Right lobe of liver (tissue), 6 donors: ENCODE measurements at regions not wholly inside any gene's neighbourhood (a gene's known extent, or its start where the extent isn't known, plus 50 kb on each side); places are given as distances from the start of the nearest gene placed in this dataset.

Source experiments
- ATAC-seq, 4 donors: fragments of 200-7000 bp; cut with Tn5 transposase; one replicate each; pipeline ENCODE4 v1.9.1; 2020; ENCODE audit warnings: mild to moderate bottlenecking in 4 of 4, moderate library complexity in 4 of 4
- DNase-seq, 3 donors: peaks; one replicate each; pipeline ENCODE4 v3.0.0-alpha.2; 2020
- H3K27ac ChIP-seq, 3 donors: fragments of 200-600 bp; one replicate each; pipeline ENCODE4 v1.8.0; 2022
- H3K27me3 ChIP-seq, 2 donors: fragments of 200-600 bp; one replicate each; pipeline ENCODE4 v1.8.0; 2022
- H3K36me3 ChIP-seq, 4 donors: fragments of 200-600 bp; sonication (generic) in 1 of 4; one replicate each; pipeline versions ENCODE4 v1.5.1 to v1.8.0; 2017 to 2022; ENCODE audit warnings: control low read depth in 1 of 4
- H3K4me1 ChIP-seq, 4 donors: fragments of 200-600 bp; sonication (generic) in 1 of 4; one replicate each; pipeline versions ENCODE4 v1.5.1 to v1.8.0; 2017 to 2022; ENCODE audit warnings: control low read depth in 1 of 4
- H3K4me3 ChIP-seq, 3 donors: fragments of 200-600 bp; one replicate each; pipeline ENCODE4 v1.8.0; 2022
- H3K9me3 ChIP-seq, 4 donors: fragments of 200-600 bp; sonication (generic) in 1 of 4; one replicate each; pipeline versions ENCODE4 v1.5.1 to v1.8.0; 2017 to 2022; ENCODE audit warnings: control low read depth in 1 of 4
- CTCF ChIP-seq, 4 donors: fragments of 200-600 bp in 3 of 4; fragments of 450-650 bp in 1 of 4; IDR thresholded peaks; one replicate each; pipeline versions ENCODE4 v1.5.1 to v1.8.0; 2016 to 2022; ENCODE audit warnings: antibody characterized with exemption in 4 of 4, mild to moderate bottlenecking in 2 of 4
- POLR2A ChIP-seq: fragments of 450-650 bp; IDR thresholded peaks from one replicate; pipeline ENCODE4 v1.6.1; 2017; ENCODE audit warnings: antibody characterized with exemption, mild to moderate bottlenecking
- WGBS: methylation state at CpG from one replicate; pipeline ENCODE4 v1.1.6; 2018; ENCODE audit warnings: low coverage, low lambda C conversion rate; ENCODE audit not compliant: insufficient coverage; ENCODE audit errors: missing lambda C conversion rate; 5-methylcytosine and 5-hydroxymethylcytosine counted together
- intact Hi-C, 2 donors: fragments of 100-400 bp; cut with DNase I; formaldehyde crosslinking; loops; one replicate each; pipeline versions ENCODE4 v1.11.2 to v1.14.1; 2022
- donor health status: DM: no; HTN: yes; CAD: no.
- donor health status: DM: no; HTN: no; CAD: no.
- donor health status: DM: no; HTN: no; CAD: no.
- donor health status: DM: no; HTN: yes; CAD: no.
- donor health status: DM: no; HTN: yes; CAD: no.

DNA sequence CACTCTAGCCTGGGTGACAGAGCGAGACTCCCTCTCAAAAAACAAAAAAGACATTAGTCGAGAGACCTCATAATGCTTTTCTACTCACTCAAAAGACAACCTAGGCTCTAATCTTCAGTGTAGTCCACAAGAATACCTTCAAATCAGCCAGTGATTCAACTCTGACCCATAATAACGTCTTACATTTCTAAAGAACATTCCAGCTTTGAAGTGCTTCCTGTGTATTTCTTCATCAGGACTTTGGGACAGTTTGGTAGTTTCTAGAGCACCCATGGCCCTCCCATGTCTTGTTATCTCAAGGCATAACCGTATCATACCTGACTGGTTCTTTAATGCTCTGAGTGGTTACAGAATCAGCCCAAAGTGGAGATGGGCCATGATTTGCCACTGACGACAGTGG is 221.3 kb downstream of the SKIDA1 start:
- Histone ChIP-seq H3K4me3 (no peak overlapping the region), H3K4me1 (no peaks in the 10 kb centered on the region), H3K9me3 (no peaks in the 10 kb centered on the region), H3K27ac (no peak overlapping the region), H3K27me3 (no peaks in the 10 kb centered on the region), H3K36me3 (no peaks in the 10 kb centered on the region)
- intact Hi-C loops = no loop called here
- TF ChIP-seq CTCF (IDR thresholded peaks at IDR 0.05) = no peak
- TF ChIP-seq POLR2A = no peak
- no peak for ATAC-seq
- DNase-seq = no peak
- 70% methylated on average over 5 of the region's 5 CpGs for WGBS

GRCh38 chr10:21300551-21300950 is 224.9 kb downstream of the SKIDA1 start:
- no peaks in the 10 kb centered on the region for H3K27me3 ChIP-seq
- intact Hi-C loops = no loop called here
- H3K9me3 ChIP-seq = no peaks in the 10 kb centered on the region
- no peak for DNase-seq
- no peak overlapping the region for H3K4me3 ChIP-seq
- no peaks in the 10 kb centered on the region for H3K4me1 ChIP-seq
- no peaks in the 10 kb centered on the region for H3K36me3 ChIP-seq
- TF ChIP-seq POLR2A (no peak), CTCF (IDR thresholded peaks at IDR 0.05) (no peak)
- H3K27ac ChIP-seq = no peak overlapping the region
- 36% methylated on average over 1 of the region's 1 CpG for WGBS
- peak; percentile 37 to 75 (median 54) for ATAC-seq

GRCh38 chr10:21299330-21299729 is 226.2 kb downstream of the SKIDA1 start:
- Histone ChIP-seq H3K9me3 (no peaks in the 10 kb centered on the region), H3K4me1 (no peaks in the 10 kb centered on the region), H3K4me3 (no peak overlapping the region), H3K27ac (no peak overlapping the region), H3K27me3 (no peaks in the 10 kb centered on the region), H3K36me3 (no peaks in the 10 kb centered on the region)
- TF ChIP-seq POLR2A = no peak
- TF ChIP-seq CTCF (IDR thresholded peaks at IDR 0.05) = no peak
- WGBS = 71% methylated on average over 4 of the region's 7 CpGs
- DNase-seq (no peak), ATAC-seq (peak in 1 of 4 donors; percentile 17)
- intact Hi-C loops = no loop called here

DNA sequence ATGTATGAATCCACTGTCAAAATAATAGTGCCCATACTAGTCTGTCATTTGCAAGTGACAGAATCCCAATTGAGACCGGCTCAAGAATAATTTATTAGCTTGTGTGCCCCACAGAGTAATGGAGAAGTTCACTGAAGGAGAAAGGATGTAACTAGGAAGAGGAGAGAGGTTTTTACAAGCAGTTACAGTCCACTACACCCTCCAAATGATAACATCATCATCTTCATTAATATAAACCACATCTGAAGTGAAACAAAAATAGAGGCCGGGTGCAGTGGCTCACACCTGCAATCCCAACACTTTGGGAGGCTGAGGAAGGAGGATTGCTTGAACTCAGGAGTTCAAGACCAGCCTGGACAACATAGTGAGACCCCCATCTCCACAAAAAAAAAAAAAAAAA is 226.8 kb downstream of the SKIDA1 start:
- H3K27me3 ChIP-seq = no peaks in the 10 kb centered on the region
- intact Hi-C loops = no loop called here
- ATAC-seq (no peak), DNase-seq (no peak)
- H3K9me3 ChIP-seq = no peaks in the 10 kb centered on the region
- H3K4me3 ChIP-seq = no peak overlapping the region
- H3K27ac ChIP-seq = no peak overlapping the region
- no peaks in the 10 kb centered on the region for H3K36me3 ChIP-seq
- H3K4me1 ChIP-seq = no peaks in the 10 kb centered on the region
- WGBS = 96% methylated on average over 2 of the region's 2 CpGs
- TF ChIP-seq CTCF (IDR thresholded peaks at IDR 0.05) (no peak), POLR2A (no peak)
